ENCODE measurements at regions not wholly inside any gene's neighbourhood (a gene's known extent, or its start where the extent isn't known, plus 50 kb on each side); places are given as distances from the start of the nearest gene placed in this dataset.
"Not testable (repeated sequence)": the region's sequence is repeated elsewhere in the genome, so short reads cannot be mapped to it uniquely, and the experiment has no call there.

DNA sequence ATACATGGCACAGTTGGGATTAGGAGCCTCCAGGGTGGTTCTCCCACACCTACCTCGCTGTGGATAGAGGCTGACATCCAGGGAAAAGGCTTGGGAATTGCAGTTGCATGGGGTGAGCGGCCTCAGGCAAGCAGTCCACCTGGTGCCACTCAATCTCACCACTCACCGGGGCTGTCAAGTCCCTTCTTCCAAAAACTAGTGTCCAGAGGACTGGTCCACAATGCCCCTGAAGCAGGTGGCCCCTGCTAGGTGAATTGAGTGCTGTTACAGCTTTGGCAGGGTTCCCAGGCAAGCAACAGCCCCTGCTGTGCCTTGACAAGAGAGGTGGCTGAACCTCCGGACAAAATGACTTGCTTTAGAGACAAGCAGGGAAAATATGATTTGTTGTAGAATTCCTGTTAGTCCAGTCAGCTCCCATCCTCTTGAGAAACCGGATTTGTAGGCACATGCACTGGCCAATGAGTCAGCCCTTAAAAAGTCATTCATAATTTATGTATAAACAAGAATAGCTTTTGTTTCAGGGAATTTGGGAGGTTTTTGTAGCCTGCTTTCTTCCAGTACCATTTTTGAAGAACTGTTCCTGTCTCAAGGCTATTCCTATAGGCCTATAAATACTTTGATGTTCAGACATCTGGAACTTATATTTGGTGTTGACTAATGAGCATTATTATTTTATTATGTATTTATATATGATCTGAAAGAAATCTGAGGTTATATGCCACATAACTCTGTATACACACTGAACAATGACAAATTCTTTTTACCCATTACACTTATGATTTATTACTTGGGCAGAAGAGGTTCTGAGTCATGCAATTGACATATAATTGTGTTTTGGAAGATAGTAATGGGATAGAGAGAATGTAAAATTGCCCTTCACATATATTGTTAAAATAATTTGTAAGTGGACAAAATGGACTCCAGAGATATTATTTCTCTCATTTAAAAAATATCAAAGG lies 411.1 kb downstream of the ACTL7B start:
- peak; percentile 72 for DNase-seq (ENCODE audit: low spot score)

DNA sequence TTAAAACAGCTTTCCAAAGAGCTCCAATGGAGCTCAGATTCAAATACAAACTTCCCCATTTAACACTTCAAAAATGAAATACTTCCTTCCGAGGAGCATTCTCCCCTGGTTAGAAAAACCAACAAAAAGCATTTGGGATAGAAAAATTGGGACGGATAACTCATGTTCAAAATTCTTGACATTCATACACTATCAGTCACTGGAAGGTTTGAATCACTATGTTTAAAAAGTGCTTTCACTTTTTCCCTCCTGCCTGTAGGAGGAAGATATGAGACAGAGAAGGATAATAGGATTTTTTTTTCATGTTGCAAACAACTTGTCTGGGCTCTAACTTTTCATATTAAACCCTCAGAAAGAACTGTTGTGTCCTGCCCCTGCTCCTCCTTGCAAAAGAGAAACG lies 412.0 kb downstream of the ACTL7B start:
- peak; percentile 29 for DNase-seq (ENCODE audit: low spot score)

GRCh38 chr9:108443019-108443633 lies 412.7 kb downstream of the ACTL7B start:
- no peak for DNase-seq (ENCODE audit: low spot score)

- DNase-seq (ENCODE audit: low spot score): no peak
These were observed 413.2 kb downstream of the ACTL7B start for GRCh38 chr9:108442627-108443018.

DNA sequence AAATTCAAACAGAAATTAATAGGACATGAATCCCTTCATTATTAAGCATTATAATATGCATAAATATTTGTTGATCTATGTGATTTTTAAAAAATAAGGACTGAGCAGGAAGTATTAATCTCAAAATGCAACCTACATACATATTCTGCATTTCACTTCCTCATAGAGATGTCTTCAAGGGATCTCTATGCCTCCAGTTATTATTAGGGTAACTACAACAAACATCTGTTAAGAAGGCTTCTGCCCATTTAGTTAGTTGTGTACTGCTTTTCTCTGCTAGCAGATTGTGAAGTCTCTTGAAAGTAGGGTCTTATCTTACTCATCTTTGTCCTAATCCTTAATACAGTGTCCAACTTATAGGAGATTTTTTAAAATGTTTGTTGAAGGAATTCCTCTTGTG lies 414.1 kb downstream of the ACTL7B start:
- no peak for DNase-seq (ENCODE audit: low spot score)

DNA sequence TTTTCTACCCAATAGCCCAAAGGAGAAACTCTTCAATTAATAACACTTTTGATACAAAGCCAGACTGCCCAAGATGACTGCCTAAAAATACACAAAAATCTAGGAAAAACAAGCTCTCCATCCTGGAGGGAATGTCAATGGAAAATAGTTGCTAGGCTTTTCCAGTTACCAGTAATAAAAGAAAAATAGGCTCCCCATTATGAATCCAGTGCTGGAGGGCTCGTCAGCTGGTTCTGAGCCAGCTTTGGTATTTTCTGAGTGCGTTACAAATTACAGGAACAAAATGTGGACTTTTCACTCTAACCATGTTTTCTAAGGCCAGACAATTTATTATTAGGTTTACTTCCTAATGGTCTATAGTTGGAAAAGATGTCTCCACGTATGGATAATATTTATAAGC lies 414.5 kb downstream of the ACTL7B start:
- DNase-seq (ENCODE audit: low spot score): no peak

DNA sequence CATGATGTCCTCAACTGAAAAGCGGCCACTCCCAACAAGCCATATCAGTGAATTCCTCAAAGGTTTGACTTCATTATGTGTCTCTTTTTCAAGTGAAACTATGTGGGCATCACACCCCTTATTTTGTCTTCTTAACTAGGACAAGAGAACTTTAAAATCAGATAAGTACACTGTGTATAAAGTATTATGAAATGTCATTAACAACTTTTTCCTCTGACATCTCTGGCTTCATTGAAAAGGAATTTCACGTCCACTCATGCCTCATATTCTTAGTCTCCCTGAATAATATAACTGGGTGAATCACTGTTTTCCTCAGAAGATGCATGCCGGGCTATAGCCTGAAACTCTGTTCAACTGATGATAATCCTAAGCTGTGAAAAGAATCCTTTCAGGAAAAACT lies 415.8 kb downstream of the ACTL7B start:
- peak; percentile 53 for DNase-seq (ENCODE audit: low spot score)

- DNase-seq (ENCODE audit: low spot score): no peak
These were observed 418.1 kb downstream of the ACTL7B start for GRCh38 chr9:108437656-108438055.

- no peak for DNase-seq (ENCODE audit: low spot score)
These were observed 419.3 kb downstream of the ACTL7B start for GRCh38 chr9:108436448-108436847.

- DNase-seq (ENCODE audit: low spot score): no peak
These were observed 421.3 kb downstream of the ACTL7B start for GRCh38 chr9:108434502-108434901.

- no peak for DNase-seq (ENCODE audit: low spot score)
These were observed 421.8 kb downstream of the ACTL7B start for GRCh38 chr9:108434036-108434435.

GRCh38 chr9:108430655-108431054 lies 425.1 kb downstream of the ACTL7B start:
- no peak for DNase-seq (ENCODE audit: low spot score)

GRCh38 chr9:108427751-108428150 lies 428.0 kb downstream of the ACTL7B start:
- DNase-seq (ENCODE audit: low spot score): no peak

DNA sequence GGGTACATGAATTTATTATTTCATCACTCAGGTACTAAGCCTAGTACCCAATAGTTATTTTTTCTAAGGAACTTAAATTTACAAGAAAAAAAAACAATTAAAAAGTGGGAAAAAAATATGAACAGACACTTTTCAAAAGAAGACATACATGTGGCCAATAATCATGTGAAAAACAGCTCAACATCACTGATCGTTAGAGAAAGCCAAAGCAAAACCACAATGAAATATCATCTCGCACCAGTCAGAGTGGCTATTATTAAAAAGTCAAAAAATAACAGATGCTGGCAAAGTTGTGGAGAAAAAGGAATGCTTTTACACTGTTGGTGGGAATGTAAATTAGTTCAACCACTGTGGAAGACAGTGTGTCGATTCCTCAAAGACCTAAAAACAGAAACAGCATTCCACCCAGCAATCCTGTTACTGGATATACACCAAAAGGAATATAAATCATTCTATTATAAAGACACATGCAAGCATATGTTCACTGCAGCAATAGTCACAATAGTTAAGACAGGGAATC lies 429.3 kb downstream of the ACTL7B start:
- not testable (repeated sequence) for DNase-seq (ENCODE audit: low spot score)

GRCh38 chr9:108423433-108423832 lies 432.4 kb downstream of the ACTL7B start:
- DNase-seq (ENCODE audit: low spot score): no peak

- DNase-seq (ENCODE audit: low spot score): no peak
These were observed 436.4 kb downstream of the ACTL7B start for GRCh38 chr9:108419379-108419778.

GRCh38 chr9:108417726-108418125 lies 438.1 kb downstream of the ACTL7B start:
- no peak for DNase-seq (ENCODE audit: low spot score)

- no peak for DNase-seq (ENCODE audit: low spot score)
These were observed 438.5 kb downstream of the ACTL7B start for GRCh38 chr9:108417312-108417711.

DNA sequence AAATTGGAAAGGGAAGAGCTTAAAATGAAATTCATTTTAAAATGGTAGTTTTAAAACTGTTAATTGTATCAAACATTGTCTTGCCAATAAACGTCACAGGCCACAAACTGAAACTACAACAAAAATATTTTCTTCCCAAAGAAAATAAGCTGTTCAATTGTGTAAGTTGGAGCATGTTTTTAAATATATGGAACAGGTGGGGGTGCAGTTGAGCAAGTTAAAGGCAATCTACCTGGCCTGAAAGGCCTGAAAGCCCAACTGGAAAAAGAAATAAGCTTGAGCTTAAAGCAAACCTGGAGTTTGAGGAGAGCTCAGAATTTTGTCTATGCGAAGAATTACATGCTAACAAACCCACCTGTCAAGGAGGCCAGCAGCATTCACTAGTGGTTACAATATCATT lies 439.5 kb downstream of the ACTL7B start:
- DNase-seq (ENCODE audit: low spot score): no peak

DNA sequence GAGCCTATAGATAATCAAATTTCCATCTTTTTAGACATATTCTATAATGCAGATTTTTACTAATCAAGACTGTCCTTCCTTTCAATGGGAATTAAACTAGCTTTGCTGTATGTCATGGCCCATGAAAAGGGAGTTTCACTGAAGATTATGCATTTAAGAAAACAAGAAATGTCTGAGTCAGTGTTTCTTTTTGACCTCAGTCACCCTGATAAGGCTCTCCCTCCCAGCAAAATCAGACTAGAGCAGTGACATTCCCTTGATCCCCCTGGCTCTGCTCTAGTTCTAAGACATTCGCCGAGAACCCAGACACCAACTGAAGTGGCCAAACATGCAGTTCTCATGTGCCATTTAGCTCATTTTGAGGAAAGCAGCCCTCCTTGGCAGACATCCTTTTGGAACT lies 442.0 kb downstream of the ACTL7B start:
- DNase-seq (ENCODE audit: low spot score): no peak

- no peak for DNase-seq (ENCODE audit: low spot score)
These were observed 443.0 kb downstream of the ACTL7B start for GRCh38 chr9:108412755-108413154.

DNA sequence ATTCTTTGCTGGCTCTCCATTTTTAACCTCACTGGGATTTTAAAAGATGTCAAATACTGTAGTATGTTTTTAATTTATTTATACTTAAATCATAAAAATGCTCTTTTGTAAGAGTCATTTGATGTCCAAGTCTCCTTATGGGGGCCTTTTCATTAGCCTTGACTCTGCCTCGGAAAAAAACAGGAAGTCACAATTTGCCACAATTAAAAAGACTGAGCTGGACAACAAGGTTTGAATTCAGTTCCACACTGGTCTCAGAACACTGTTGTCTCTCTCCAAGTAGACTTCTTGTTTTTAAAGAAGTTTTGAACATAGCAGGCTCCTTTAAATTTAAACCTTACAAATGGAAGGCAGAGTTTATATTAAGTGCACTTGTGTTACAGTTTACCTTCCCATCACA lies 444.2 kb downstream of the ACTL7B start:
- DNase-seq (ENCODE audit: low spot score): no peak

DNA sequence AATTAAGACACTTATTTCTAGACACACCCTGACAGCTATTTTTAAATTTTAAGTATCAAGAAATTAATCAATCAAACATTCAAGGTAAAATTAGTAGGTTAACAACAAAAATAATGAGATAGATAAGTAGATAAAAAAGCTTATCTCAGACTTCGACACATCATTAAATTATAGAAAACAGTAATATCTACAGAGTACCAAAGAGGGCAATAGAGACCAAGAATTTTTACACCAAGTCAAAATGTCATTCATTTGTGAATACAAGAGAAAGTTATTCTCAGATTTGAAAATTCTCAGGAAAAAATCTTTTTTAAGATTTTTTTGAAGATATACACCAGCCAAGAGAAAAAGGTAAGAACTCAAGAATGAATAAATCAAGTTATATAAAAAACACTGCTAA lies 445.6 kb downstream of the ACTL7B start:
- DNase-seq (ENCODE audit: low spot score): no peak
